M059J (cell line): ENCODE measurements at regions not wholly inside any gene's neighbourhood (a gene's known extent, or its start where the extent isn't known, plus 50 kb on each side); places are given as distances from the start of the nearest gene placed in this dataset.

Source experiments
- DNase-seq: peaks from one replicate; pipeline ENCODE4 v3.0.0-alpha.2; 2012; ENCODE audit warnings: low read depth

DNA sequence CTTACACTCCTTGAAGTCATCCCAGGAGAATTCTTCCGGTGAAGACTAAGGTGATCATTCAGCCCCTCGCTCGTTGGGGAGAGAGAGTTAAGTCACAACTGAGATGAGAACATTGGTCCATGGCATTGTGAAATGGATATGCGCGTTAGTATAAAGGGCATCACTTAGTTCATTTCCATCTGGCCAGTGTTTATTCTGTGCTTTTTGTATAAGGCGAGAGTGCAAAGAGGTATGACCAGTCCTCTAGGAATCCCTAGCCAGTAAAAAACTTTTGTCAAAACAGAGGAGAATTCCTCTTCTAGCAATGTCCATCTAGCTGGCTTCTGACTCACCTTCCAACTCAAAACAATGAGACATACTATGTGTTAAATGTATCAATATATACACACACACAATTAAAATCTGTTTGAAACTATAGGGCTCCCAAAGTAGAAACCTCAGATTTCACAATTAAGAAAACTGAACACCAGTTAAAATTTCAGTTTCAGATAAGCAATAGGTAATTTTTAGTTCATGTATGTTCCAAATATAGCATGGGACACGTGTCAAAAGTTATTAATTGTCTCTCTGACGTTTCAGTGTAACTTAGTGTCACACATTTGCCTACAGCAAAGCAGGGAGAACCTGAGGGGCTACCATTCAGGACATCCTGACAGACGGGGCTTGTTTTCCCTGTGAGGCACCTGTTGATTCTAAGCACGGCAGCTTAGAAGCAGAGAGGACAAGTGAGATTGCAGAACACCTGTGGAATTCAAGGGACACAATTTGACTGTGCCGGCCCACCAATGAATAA, 158.9 kb downstream of the KLF6 start:
- peak; percentile 75 for DNase-seq

DNA sequence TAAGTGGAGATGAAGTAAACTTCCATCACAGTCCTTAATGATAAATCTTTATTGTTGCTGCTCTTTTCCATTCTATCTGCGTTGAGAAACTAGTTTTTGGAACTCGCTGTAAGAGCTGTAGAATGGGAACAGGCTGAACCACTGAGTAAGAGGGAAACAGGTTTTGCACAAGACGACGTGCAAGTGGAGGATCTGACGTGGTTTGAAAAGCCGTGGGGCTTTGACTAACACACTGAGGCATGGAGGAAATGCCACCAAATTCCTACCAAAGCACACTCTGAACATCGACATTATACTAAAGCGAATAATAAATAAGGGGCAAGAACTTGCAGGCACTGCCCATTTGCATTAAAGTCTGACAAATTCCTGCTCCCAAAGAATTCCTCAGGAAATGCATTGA, 160.6 kb downstream of the KLF6 start:
- DNase-seq, result peak; percentile 81

DNA sequence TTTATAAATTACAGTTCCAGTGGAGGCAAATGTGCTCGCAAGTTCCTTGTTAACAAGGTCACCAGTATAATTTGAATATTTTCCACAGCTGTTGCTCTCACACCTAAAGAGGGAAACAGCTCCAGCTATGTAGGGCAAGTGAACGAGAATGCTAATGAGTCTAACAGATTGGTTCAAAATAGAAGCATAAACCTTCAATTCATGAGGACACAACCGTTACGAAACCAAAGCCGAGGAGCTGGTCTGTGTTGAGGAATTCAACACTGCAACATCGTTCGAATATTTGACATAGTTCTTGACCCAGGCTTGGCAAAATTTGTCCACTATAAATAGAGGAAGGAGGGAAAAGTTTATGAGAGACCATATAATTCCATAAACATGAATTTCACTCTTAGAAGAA, 161.3 kb downstream of the KLF6 start:
- peak; percentile 80 for DNase-seq

DNA sequence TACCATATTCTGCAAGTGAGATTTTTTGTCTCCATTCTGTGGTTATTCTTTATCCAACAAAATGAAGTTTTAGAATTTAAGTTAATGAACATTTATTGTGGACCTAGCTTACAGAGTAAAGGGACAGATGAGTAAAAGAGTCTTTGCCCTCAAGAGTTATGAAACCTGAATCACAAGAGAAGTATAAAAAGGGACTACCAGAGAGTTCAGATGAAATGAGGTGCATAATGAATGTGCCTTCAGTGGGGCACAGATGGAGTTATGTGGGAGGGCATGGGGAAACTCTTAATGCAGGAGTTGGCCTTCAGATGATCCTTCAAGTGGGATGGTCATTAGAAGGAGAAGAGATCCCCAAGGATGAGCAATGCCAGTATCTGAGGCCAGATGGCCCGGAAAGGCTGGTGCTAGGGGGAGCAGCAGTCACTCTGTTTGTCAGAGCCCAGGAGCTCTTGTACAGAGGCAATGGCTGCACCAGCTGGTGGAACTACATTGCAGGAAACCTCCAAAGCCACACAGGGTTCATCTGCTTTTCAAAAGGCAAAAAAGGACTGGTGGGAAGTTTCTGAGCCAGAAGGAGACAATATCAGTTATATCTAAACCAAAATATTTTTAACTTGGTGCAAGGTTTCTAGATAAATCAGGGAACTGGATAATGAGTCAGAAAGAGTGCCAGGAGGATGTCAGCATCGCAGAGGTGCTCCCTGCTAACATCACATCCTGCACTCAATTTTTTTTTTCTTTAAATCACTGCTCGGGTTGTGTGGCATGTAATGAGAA, 162.0 kb downstream of the KLF6 start:
- peak; percentile 72 for DNase-seq

DNA sequence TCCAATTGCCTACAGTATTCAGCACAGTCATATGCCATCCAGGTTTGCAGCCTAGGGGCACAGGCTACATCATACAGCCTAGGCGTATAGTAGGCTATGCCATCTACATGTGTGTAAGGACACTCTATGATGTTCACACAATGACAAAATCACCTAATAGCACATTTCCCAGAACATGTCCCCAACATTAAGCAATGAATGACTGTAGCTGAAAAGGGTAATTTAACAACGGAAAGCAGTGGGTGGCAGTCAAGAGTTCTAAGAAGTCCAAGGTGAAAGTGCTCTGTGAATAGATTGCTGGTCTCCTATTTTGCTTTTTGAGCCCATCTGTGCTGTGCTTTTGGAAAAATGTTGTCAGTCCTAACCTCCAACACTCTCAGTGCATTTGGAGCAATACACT, 162.6 kb downstream of the KLF6 start:
- no peak for DNase-seq

DNA sequence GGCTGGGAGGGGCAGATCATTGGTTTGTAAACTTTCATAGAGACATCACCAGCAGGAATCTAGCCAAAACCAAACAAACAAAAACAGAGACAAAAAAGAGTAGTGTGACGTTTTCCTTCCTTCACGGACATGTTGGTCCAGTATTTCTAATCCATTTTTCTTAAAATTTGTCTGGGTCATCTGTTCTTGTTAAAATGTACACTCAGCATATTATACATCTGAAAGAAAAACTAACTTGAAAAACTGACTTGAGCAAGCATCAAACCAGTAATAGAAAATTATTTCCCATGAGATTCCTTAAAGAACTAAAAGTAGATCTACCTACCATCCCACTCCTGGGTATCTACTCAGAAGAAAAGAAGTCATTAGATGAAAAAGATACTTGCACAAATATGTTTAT, 164.2 kb downstream of the KLF6 start:
- DNase-seq, result no peak

DNA sequence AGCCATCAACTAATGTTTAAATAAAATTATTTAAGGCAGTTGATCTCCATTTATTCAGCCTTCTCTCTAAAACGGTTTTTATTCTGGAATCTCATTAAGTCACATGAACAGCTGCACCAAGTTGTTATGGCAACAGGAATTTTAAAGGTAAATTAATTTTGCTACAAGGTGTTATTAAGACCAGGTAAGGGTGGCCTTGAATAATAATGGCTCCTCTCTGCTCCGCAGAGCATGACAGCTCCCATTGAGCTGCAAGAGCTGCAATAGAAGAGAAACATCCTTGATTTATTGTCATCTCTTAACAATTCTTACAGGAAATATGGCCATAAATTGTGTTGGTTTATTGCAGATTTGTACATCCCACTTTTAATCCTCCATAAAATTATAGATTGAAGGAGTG, 165.8 kb downstream of the KLF6 start:
- no peak for DNase-seq

DNA sequence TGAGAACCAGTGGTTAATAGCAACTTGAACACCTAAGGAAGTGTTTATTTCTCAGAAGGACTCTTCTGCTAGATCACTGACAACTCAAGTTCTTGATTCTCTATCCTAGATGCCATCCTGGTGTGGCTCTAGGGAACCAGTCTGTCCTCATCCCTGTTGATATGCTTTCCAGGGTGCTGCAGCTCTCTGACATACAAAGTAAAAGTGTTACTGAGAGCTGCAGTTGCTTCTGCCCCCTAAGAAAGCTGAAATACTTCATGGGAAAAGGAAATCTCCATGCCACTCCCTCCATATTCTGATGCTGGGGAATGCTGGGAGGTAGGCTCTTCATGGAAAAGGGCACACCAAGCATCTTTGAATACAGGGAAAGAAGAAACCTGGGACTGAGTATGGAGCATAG, 168.1 kb downstream of the KLF6 start:
- no peak for DNase-seq

DNA sequence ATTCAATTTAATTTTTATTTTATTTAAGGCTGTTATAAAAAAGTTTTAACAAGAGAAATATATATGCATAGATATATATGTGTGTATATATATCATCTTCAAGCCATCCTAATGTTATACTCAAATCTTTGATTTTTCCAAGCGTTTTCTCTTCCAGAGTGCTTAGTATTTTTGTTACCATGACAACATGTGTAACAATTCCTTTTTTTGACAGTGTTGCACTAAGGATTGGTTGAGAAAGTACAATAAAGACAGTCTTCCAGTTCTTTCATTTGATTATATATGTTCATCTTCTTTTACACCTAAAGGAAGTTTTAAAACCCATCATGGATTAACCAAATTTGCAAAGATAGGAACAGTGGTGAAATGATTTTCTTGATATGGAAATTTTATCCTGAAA, 171.7 kb downstream of the KLF6 start:
- DNase-seq, result no peak

DNA sequence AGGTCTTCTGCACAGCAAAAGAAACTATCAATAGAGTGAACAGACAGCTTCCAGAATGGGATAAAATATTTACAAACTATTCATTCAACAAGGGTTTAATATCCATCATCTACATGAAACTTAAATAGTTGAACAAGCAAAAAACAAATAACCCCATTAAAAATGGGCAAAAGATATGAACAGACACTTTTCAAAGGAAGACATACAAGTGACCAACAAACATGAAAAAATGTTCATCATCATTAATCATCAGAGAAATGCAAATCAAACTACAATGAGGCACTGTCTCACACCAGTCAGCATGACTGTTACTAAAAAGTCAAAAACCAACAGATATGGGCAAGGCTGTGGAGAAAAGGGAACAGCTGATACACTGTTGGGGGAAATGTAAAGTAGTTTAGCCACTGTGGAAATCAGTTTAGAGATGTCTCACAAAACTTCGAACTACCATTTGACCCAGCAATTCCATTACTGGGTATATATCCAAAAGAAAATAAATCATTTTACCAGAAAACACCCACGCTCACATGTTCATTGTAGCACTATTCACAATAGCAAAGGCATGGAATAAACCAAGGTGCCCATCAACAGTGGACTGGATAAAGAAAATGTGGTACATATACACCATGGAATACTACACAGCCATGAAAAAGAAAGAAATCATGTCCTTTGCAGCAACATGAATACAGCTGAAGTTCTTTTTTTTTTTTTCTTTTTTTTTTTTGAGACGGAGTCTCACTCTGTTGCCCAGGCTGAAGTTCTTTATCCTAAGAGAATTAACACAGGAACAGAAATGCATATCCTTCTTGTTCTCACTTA, 172.6 kb downstream of the KLF6 start:
- DNase-seq, result no peak

DNA sequence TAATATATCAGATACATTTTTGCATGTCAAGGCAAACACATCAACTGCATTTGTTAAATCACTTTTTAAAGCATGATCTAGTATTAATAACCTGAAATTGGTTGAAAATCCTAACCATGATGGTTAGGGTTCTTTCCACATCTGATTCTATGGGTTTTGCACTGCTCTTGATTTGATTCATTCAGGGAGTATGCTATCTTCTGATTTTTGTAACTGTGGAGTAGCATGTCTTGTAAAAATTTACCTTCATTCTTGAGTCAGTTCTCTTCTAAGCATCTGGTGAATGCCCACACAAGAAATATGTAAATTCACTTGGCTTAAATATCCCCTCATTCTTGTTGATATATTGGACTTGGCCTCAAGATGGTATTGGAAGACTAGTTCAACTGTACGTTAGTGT, 178.7 kb downstream of the KLF6 start:
- DNase-seq, result no peak

DNA sequence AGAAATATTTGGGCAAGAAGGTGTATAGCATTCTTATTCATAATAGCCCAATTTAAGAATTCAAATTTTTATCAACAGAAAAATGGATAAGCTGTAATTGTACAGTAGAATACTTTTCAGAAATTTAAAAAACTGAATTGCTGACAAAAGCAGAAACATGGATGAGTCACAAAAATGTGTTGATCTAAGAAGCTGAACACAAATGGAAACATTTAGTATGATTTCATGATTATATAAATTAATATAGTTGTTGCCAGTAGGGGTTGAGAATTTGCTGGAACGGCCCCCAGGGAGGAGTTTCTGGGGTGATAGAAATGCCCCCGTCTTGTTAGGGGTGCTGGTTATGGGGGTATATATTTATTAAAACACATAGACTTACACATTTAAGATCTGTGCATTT, 179.1 kb downstream of the KLF6 start:
- DNase-seq, result no peak

DNA sequence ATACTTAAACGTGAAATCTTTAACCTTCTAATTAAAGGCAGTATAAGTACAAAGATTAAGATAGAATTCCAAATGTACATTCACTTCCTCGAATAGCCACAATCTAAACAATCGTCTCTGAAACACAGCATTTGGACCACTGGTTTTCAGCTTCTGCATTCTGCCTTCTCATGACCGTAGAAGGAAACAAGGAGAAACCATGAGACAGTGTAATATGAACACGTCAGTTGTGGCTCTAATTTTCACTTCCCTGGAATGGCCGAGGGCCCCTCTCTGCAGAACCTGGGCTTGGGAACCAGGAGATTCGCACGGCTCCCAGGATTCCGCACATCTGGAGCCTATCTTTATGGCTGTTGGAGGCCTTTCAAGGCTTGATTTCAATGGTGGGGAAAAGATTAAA, 189.3 kb downstream of the KLF6 start:
- no peak for DNase-seq

DNA sequence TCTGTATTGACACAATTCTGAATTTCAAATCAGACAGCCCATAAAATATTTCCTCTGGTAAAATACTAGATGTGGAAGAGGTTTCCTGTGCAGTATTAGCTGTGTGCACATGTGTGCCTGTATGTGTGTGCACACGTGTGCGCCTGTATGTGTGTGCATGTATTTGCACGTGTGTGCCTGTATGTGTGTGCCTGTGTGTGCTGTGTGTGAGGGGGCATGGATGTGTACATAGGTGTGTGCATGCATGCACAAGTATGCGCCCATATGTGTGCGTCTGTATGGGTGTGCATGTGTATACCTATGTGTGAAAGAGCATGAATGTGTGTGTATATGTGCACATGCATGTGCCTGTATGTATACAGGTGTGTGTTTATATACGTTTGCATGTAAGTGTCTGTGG, 191.4 kb downstream of the KLF6 start:
- no peak for DNase-seq

DNA sequence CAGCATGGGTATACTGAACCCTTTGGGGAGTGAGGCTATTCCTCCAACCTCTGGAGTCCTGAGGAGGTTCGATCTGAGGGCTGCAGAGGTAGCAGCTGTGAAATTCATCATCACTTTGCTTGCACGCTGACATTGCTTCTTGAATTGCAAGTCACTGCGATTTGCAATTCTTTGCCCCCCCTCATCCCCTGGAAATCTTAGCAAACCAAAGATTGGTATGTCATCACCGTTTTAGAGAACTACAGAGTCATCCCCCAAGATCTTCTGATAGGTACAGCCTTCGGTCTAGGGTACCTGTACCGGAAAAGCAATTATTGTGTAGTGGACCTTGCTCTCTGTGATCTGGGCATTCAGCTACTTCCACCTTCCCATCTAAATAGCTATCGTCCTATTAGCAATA, 192.6 kb downstream of the KLF6 start:
- no peak for DNase-seq

DNA sequence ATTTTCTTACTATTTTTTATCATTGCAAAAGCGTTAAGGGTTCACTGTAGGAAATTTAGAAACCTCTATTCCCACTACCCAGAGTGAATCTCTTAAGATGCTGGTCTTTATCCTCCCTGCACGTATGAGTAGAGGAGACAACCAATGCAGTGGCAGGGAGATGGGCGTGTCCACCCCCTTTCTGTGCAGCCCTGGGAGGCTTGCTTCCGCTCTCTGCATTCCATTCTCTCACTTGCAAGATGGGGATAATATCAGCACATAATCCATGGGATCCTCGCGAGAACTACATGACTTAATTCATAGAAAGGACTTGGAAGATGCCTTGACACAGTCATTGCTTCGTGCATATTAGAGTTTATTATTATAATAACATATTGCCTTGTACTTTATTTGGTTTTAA, 196.2 kb downstream of the KLF6 start:
- DNase-seq, result no peak

DNA sequence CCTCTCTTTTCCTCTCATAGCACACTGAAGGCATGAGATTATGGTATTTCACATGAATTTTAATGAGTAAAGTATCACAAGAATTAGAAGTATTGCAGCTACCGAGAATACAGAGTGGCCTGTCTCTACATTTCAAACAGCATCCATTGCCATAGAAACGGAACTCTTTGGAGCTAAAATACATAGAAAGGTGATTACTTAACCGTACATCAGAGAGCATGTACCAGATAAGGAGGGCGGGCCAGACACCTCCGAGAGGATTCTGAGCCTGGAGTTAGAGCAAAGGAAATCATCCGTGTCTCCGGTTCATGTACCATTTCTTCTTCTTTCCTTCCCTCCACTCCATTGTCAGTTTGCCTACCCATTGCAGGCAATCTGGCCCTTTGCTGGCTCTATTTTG, 196.7 kb downstream of the KLF6 start:
- DNase-seq, result no peak

DNA sequence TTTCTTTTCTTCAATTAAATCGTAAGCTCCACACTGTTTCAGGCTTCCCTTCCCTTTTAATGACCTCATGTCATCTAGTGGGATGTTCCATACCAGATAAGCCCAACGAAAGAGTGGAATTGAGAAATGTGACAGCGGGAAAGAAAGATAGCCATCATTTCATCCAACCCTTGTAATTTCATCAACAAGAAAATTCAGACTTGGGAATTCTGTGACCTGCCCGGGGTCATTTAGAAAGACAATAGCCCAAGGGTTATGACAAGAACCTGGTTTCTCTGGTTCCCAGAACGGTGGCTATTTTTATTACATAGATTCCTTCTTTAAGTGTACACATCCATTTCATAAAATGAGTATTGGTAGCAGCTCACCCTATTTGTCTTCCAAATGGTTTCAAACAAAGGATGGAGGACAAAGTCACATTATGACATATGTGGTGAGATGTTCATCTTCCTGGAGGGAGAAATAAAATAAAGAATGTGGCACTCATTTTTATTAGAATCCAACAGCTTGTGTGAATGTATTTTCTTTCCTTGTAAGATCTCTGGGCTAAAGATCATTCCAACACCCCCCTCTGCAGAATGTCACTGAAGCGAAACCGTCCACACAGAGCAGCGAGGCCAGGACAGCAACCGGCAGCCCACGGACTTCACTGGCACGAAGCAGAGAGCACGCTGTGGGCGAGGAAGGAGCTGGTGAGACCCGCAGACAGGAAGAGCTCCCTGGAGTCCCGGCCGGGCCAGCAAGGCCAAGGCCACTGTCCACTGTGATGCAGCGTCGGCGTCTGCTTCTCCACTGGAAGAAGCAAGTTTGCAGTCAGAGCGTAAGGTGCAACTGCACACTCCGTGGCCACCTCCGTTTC, 199.9 kb downstream of the KLF6 start:
- DNase-seq, result no peak

DNA sequence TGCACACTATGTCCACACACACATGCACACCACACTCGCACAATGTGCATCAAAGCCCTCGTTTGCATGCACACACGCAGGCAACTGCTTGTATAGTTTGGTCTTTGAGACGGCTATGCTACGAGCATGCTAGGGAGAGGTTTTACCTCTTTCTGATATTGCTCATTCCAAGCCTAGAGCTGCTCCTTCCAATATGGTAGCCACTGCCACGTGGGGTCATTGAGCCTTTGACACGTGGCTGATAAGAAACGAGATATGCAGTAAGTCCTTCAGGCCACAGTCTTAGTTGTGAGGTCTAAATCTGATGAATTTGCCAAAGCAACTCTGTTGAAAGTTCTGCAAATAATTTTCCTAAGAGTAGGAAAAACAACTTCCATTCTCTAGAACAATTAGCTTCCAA, 204.4 kb downstream of the KLF6 start:
- DNase-seq, result no peak

DNA sequence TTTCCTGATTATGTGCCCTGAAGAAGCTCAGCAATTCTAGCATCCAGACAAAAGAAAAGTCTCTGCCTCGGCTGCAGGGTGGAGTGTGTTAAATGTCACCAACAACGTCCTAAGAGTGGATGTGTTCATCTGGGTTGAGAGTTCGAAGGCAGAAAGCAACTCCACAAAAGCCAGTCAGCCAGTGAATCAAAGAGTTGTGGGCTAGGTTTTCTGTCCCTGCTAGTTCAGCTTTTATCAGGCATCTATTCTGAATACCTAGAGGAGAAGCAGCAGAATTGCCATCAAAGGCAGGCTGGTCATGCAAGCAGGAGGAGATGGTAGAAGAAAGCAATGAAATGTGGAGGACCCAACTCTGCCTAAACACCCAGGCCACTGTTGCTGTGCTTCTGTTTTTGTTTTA, 205.2 kb downstream of the KLF6 start:
- DNase-seq, result no peak

DNA sequence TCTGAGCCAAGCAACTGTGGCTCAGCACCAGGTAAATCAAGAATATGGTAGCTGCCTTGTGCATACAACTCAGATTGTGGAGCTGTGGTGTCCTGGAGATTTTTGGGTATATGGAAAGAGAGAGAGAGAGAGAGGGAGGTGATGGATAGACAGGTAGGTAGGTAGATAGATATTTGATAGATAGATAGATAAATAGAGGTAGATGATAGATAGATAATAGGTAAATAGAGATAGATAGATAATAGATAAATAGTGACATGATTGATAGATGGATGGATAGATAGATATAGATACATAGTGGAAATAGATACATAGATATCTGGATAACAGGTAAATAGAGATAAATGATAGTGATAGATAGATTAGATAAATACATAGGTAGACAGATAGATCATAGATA, 206.3 kb downstream of the KLF6 start:
- no peak for DNase-seq

DNA sequence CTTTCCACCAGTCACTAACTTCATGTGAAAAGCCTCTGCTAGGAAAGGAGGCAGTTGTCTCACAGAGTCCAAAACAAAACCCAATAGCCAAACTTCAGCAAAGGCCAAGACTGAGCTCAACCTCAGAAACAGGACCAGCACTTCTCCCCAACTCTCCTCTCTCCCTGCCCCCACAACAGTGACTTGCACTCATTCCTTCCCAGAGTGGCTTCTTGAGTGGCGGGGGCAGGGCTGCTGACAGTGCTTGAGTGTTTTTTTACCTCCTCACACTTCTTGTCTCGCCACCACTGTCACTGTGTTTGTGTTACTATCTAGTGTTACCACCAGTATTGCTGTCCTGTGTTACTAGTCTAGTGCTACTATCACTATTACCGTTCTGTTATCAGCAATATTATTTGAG, 206.8 kb downstream of the KLF6 start:
- DNase-seq, result no peak
